DND-41 (cell line): ENCODE measurements at regions not wholly inside any gene's neighbourhood (a gene's known extent, or its start where the extent isn't known, plus 50 kb on each side); places are given as distances from the start of the nearest gene placed in this dataset.

ENCODE experiments used
- ATAC-seq: fragments of 200-7000 bp; cut with Tn5 transposase; 3 replicates; pipeline ENCODE4 v1.9.1; 2021; ENCODE audit warnings: low read depth; ENCODE audit not compliant: insufficient read depth
- DNase-seq: peaks from one replicate; pipeline ENCODE4 v3.0.0-alpha.2; 2020
- H2AFZ ChIP-seq: 2 replicates; pipeline ENCODE4 v1.6.0; 2012; ENCODE audit warnings: low read depth, low read length
- H3K27ac ChIP-seq: 2 replicates; pipeline ENCODE4 v1.5.1; 2012; ENCODE audit warnings: low read length, inconsistent platforms
- H3K27me3 ChIP-seq: fragments of 200-600 bp; sonication (generic); 2 replicates; pipeline ENCODE4 v1.6.0; 2012; ENCODE audit warnings: low read length, mild to moderate bottlenecking, inconsistent platforms; ENCODE audit not compliant: insufficient read depth, poor library complexity
- H3K36me3 ChIP-seq: 2 replicates; pipeline ENCODE4 v1.5.1; 2012; ENCODE audit warnings: low read length, inconsistent platforms; ENCODE audit not compliant: insufficient read depth
- H3K4me1 ChIP-seq: 2 replicates; pipeline ENCODE4 v1.5.1; 2012; ENCODE audit warnings: mild to moderate bottlenecking, low read length; ENCODE audit not compliant: insufficient read depth
- H3K4me2 ChIP-seq: 2 replicates; pipeline ENCODE4 v1.6.0; 2012; ENCODE audit warnings: mild to moderate bottlenecking, moderate library complexity, low read length, inconsistent platforms; ENCODE audit not compliant: insufficient read depth
- H3K4me3 ChIP-seq, 2 experiments: fragments of 200-600 bp in 1 of 2; shearing (Covaris generic) in 1 of 2; 2 replicates each; pipeline ENCODE4 v1.5.1; 2012 to 2016; ENCODE audit warnings: inconsistent platforms in 2 of 2, low read length in 2 of 2, mild to moderate bottlenecking in 2 of 2, low read depth in 1 of 2, moderate library complexity in 1 of 2
- H3K79me2 ChIP-seq: 2 replicates; pipeline ENCODE4 v1.6.0; 2012; ENCODE audit warnings: low read length, inconsistent platforms; ENCODE audit not compliant: insufficient read depth
- H3K9ac ChIP-seq: 2 replicates; pipeline ENCODE4 v1.6.0; 2012; ENCODE audit warnings: low read depth, mild to moderate bottlenecking, inconsistent platforms, low read length, moderate library complexity
- H3K9me3 ChIP-seq: 2 replicates; pipeline ENCODE4 v1.5.1; 2012; ENCODE audit warnings: low read length, moderate library complexity, mild to moderate bottlenecking, inconsistent platforms; ENCODE audit not compliant: insufficient read depth, severe bottlenecking
- H4K20me1 ChIP-seq: 2 replicates; pipeline ENCODE4 v1.6.0; 2012; ENCODE audit warnings: low read length; ENCODE audit not compliant: insufficient read depth
- CTCF ChIP-seq: IDR thresholded peaks from 2 replicates; pipeline ENCODE4 v1.5.1; 2012; ENCODE audit warnings: borderline replicate concordance, low read length, moderate library complexity, mild to moderate bottlenecking; ENCODE audit not compliant: poor library complexity, severe bottlenecking; ENCODE audit errors: extremely low read depth
- EZH2 ChIP-seq: IDR thresholded peaks from 3 replicates; pipeline ENCODE4 v1.6.1; 2012; ENCODE audit warnings: borderline replicate concordance, low read depth, mild to moderate bottlenecking, moderate library complexity, low read length, inconsistent platforms; ENCODE audit not compliant: severe bottlenecking

DNA sequence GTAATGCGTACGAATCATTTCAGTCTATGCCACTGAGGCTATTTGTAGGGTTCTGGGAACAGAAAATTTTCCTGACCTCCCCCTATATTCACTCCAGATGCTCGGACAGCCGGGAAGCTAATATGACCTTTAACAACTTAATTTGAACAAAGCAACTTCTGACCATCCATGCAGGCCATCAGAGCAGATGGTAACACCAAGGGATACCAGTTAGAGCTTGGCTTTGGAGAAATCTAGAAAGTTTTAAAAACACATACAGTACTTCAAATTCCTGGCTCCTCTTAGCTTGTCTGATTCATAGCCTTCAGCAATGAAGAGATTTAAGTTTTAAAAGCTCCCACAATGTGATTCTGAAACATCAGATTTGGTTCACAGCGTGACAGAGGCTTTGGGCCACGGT lies 257.3 kb downstream of the GPAM start:
- no peak for ATAC-seq

DNA sequence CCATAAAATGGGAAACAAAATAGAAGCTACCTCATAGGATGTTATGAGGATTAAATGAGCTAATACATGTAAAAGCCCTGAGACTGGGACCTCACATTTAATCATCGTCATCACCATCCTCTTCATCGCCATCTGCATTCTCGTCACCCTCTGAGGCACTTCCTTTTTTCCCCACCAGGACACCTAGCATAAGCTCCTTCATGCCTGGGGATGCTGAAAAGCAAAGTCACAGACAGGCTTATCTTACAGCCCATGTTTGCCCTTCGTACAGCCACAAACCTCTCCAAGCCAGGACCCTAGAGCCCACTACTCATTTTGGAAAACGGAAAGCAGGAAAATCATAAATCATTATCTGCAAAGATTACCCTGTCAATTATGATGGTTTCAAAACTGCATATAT lies 249.6 kb downstream of the GPAM start:
- Histone ChIP-seq H4K20me1 (no peaks in the 10 kb centered on the region), H3K27me3 (no peaks in the 10 kb centered on the region), H3K27ac (no peak overlapping the region), H2AFZ (no peak overlapping the region), H3K36me3 (no peaks in the 10 kb centered on the region), H3K9me3 (no peaks in the 10 kb centered on the region), H3K9ac (no peak overlapping the region), H3K4me3 (no peak overlapping the region), H3K79me2 (no peaks in the 10 kb centered on the region), H3K4me1 (no peaks in the 10 kb centered on the region), H3K4me2 (no peak overlapping the region)
- TF ChIP-seq EZH2: no peak
- no peak for TF ChIP-seq CTCF
- ATAC-seq: no peak
- no peak for DNase-seq

More for the DNA sequence above, 257.3 kb downstream of the GPAM start:
- no peak overlapping the region for H3K27ac ChIP-seq
- no peak overlapping the region for H2AFZ ChIP-seq
- no peak for TF ChIP-seq CTCF
- H3K4me3 ChIP-seq: no peak overlapping the region
- H3K79me2 ChIP-seq: no peaks in the 10 kb centered on the region
- H3K4me2 ChIP-seq: no peak overlapping the region
- H3K27me3 ChIP-seq: no peaks in the 10 kb centered on the region
- DNase-seq: no peak
- H3K36me3 ChIP-seq: no peaks in the 10 kb centered on the region
- H3K4me1 ChIP-seq: no peaks in the 10 kb centered on the region
- no peak overlapping the region for H3K9ac ChIP-seq
- no peaks in the 10 kb centered on the region for H4K20me1 ChIP-seq
- H3K9me3 ChIP-seq: no peaks in the 10 kb centered on the region

DNA sequence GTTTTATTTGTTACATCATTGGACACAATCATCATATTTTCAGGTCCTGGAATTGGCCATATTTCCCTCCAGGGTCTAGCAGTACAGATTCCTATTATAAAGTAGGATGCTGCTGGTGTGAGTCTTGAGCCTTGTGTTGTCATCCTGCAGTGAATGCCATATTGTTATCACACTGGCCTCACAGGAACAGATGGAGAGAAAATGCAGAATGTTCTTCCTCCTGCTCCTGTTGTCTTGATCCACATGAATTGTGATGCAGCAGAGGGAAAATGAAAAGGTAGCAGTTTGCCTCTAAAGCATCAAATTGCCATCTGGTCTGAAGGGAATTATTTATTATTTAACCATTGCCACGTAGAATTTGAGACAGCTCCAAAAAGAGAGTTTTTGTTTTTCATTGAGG lies 248.6 kb downstream of the GPAM start:
- Histone ChIP-seq H3K27me3 (no peaks in the 10 kb centered on the region), H3K4me2 (no peak overlapping the region), H3K79me2 (no peaks in the 10 kb centered on the region), H3K27ac (no peak overlapping the region), H4K20me1 (no peaks in the 10 kb centered on the region), H2AFZ (no peak overlapping the region), H3K4me3 (no peak overlapping the region), H3K36me3 (no peaks in the 10 kb centered on the region), H3K9me3 (no peaks in the 10 kb centered on the region), H3K4me1 (no peaks in the 10 kb centered on the region), H3K9ac (no peak overlapping the region)
- ATAC-seq: no peak
- no peak for DNase-seq
- no peak for TF ChIP-seq EZH2
- no peak for TF ChIP-seq CTCF

- no peak overlapping the region for H3K27ac ChIP-seq
- H3K4me3 ChIP-seq: no peak overlapping the region
- H3K36me3 ChIP-seq: no peaks in the 10 kb centered on the region
- no peak overlapping the region for H3K9ac ChIP-seq
- H3K4me1 ChIP-seq: no peaks in the 10 kb centered on the region
- H4K20me1 ChIP-seq: no peaks in the 10 kb centered on the region
- no peaks in the 10 kb centered on the region for H3K27me3 ChIP-seq
- H3K4me2 ChIP-seq: no peak overlapping the region
- no peak for ATAC-seq
- DNase-seq: no peak
- no peaks in the 10 kb centered on the region for H3K79me2 ChIP-seq
- H2AFZ ChIP-seq: no peak overlapping the region
- H3K9me3 ChIP-seq: no peaks in the 10 kb centered on the region
- no peak for TF ChIP-seq CTCF
- no peak for TF ChIP-seq EZH2
These were observed 247.4 kb downstream of the GPAM start for GRCh38 chr10:111936143-111936542.
